ENCODE measurements at regions not wholly inside any gene's neighbourhood (a gene's known extent, or its start where the extent isn't known, plus 50 kb on each side); places are given as distances from the start of the nearest gene placed in this dataset.

DNA sequence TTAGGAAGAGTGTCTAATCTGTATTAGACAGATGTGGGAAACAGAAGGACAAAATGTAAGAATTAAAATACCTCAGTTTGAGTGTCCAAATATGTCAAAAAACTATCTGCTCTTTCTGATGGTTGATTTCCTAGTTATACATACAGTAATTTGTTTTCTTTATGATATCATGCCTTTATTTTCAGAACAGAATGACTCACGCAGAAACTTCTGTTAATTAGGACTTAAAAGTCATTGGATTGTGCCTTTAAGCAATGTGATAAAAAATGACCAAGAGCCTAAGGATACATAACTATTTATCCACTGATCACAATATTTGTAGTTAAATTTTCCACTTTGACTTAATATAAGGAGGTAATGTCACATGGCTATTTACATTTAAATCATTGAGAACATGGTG, 206.7 kb upstream of the PTPRZ1 start:
- TF ChIP-seq, protein P1, sequence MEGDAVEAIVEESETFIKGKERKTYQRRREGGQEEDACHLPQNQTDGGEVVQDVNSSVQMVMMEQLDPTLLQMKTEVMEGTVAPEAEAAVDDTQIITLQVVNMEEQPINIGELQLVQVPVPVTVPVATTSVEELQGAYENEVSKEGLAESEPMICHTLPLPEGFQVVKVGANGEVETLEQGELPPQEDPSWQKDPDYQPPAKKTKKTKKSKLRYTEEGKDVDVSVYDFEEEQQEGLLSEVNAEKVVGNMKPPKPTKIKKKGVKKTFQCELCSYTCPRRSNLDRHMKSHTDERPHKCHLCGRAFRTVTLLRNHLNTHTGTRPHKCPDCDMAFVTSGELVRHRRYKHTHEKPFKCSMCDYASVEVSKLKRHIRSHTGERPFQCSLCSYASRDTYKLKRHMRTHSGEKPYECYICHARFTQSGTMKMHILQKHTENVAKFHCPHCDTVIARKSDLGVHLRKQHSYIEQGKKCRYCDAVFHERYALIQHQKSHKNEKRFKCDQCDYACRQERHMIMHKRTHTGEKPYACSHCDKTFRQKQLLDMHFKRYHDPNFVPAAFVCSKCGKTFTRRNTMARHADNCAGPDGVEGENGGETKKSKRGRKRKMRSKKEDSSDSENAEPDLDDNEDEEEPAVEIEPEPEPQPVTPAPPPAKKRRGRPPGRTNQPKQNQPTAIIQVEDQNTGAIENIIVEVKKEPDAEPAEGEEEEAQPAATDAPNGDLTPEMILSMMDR (IDR thresholded peaks at IDR 0.05; ENCODE audit: low read depth, low read length) = no peak
- no peak for TF ChIP-seq POLR2A (IDR thresholded peaks at IDR 0.05; ENCODE audit: extremely low read depth, insufficient read length)
- TF ChIP-seq, protein P2, sequence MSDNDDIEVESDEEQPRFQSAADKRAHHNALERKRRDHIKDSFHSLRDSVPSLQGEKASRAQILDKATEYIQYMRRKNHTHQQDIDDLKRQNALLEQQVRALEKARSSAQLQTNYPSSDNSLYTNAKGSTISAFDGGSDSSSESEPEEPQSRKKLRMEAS (IDR thresholded peaks at IDR 0.05; ENCODE audit: low read depth, low read length) = no peak
